NCI-H2081 (cell line): ENCODE measurements at regions not wholly inside any gene's neighbourhood (a gene's known extent, or its start where the extent isn't known, plus 50 kb on each side); places are given as distances from the start of the nearest gene placed in this dataset.

Experiments
- DNase-seq, 2 experiments: peaks; one replicate each; lab custom pipeline; 2025; lab: John Stamatoyannopoulos, UW

DNA sequence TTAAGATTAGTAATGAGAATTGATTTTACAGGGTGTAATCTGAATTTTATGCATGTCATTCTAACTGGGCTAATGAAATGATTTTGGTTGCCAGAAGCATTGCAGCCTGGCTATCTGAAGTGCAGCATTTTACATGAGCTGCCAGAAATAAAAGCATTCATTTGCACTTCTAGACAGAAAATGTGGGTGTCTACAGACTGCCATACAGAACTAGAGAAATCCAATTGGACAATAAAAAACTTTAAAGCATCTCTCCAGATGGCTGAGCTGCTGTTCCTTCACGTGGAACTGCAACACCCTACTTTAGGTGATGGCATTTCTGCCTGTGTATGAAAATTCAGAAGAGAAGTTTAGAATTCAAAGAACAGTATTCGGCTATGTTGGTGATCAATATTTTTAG, 450.1 kb upstream of the SLITRK1 start:
- no peak for DNase-seq

DNA sequence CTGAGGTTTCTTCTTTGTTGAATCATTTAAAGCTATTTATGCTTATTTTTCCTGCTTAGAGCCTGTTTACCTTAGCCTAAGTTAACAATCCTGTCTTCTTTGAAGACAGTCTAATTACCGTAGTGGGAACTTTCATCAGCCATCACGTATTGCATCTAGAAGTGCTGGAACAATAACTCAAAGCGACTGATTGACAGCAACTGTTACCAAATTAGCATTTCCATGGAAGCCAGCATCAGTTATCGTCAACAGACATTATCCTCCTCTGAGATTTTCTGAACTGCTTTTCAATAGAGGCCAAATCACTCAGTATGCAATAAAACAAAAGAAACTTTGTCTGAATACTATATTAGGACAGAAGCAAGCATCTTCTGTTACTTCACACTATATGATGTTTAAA, 433.3 kb upstream of the SLITRK1 start:
- DNase-seq = no peak

DNA sequence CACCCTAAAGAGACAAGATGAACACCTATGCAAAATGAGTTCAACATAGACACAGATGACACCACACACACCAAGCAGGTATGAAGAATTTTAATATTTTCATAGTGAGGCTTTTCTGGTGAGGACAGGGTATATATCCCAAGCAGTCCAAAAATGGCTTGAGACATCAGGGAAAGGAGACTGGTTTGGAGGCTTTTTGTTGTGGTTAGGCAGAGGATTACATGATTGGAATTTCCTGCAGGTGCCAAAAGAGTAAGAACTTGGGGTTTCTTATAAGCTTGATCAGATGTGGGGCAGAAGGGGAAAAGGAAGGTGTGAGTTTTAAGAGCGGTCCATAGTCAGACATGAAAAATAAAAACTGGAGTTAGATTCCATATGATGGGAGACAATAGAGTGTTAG, 420.8 kb upstream of the SLITRK1 start:
- no peak for DNase-seq

DNA sequence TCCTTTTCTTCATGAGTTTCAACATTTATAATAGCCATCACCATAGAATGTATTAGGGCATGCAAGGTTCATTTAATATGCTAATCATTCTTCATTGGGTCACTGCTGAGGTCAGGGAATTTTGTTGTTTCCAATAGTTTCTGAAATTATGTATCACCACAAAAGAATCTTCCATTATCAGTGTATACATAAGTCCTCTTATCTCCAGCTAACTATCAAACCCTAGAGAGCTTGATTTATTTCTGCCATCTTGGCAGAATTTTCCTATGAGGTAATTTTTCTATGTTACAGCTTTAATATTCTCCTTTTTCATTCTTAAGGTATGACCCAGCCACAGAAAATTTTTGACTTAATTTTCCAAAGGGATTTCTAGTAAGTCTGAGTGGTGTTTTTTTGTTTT, 415.0 kb upstream of the SLITRK1 start:
- no peak for DNase-seq

DNA sequence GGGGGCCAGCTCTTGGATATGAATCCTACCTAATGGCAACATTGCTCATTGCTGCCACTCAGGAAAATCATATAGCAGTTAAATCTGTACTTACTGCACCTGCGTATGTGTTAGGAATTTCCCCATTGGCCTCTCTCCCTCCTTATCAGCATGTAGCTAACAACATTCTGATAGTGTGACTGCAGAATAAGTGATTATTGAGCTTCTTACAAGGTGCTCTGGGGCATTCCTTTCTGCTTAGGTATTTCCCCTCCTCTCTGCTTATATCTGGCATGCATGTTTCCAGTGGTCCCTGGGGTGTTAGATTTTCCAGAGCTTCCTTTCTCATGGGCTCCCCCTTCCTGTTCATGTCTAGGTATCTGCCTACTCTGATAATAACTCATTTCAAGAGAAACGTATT, 414.1 kb upstream of the SLITRK1 start:
- no peak for DNase-seq

DNA sequence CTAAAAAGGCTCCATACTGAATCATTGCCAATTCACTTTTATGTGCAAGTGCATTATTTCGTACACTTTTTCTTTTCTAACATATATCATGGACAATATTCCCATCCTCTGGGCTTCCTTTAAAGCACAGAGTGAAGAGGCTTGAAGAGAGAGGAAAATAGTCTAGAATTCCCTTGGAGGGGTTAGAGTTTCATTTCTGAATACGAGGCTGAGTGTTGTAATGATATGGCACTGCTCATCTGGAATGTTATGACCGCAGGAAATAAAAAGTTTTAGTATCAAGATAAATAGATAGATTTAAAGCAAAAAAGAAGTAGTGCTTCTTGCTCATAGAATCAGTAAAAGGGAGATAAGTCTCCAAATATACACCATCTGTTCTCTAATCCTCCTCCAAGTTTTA, 412.3 kb upstream of the SLITRK1 start:
- no peak for DNase-seq

DNA sequence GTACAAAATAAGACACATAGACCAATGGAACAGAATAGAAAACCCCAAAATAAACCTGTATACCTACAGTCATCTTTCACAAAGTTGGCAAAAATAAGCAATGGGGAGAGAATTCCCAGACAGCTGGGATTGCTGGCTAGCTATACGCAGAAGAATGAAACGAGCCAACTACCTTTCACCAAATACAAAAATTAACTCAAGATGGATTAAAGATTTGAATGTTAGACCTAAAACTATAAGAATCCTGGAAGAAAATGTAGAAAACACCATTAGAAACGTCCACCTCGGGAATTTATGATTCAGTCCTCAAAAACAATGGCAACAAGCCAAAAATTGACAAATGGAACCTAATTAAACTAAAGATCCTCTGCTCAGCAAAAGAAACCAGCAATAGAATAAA, 408.1 kb upstream of the SLITRK1 start:
- no peak for DNase-seq

DNA sequence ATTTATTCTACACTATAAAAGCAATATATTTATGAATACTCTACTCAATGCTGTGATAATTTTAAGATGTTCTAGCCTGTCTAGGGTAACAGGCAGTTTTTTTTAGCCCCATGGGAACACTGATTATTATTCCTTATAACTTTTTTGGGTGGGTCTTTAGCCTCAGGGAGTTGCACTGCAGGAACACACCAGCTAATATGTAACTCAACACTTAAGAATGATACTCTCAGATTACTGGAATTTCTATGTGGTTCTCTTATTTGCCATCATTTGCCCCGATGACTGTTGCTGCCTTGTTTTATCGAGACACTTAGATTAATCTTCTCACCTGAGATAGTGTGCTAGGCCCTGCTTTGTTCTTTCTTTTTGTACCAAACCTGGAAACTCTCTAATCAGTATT, 396.9 kb upstream of the SLITRK1 start:
- no peak for DNase-seq

DNA sequence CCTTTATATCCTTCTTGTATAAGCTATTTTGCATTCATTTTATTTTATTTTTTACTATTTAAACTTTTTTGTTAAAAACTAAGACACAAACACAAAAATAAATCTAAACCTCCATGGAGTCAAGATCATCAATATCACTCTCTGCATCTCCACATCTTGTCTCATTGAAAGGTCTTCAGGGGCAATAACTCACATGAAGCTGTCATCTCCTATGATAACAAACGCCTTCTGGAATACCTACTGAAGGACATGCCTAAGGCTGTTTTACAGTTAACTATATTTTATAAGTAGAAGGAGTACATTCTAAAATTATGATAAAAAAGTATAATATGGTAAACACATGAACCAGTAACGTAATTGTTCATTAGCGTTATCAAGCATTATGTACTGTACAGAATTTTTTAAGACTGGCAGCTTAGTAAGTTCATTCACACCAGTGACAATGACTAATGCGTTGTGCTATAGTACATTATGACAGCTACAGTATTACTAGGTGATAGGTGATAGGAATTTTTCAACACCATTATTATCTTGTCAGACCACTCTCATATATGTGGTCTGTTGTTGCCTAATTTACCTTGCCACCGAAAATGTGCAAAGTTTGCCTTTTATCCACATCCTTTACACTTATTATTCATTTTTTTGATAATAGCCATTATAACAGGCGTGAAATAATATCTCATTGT, 390.7 kb upstream of the SLITRK1 start:
- no peak for DNase-seq

DNA sequence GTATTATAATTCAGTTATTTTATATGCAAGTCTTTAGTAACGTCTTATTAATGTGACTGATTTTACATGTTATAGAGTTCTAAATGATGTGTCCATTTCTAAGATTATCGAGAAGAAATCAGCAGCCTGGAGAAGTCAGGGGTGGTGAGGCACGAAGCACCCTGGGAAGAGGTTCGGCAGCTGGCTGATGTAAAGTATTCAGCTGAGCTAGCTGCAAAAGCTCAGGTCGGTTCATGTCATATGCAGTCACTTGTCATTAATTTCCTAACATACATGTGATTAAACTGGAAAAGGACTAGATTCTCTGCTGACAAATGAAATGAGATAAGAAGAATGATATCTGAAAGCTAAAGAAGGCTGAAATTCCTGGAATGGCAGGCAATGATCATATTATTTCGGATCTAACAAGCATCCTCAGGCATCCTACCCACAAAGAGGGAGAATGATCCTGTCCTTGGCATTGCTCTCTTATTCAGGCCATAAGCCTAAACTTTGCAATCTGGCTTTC, 383.0 kb upstream of the SLITRK1 start:
- no peak for DNase-seq

DNA sequence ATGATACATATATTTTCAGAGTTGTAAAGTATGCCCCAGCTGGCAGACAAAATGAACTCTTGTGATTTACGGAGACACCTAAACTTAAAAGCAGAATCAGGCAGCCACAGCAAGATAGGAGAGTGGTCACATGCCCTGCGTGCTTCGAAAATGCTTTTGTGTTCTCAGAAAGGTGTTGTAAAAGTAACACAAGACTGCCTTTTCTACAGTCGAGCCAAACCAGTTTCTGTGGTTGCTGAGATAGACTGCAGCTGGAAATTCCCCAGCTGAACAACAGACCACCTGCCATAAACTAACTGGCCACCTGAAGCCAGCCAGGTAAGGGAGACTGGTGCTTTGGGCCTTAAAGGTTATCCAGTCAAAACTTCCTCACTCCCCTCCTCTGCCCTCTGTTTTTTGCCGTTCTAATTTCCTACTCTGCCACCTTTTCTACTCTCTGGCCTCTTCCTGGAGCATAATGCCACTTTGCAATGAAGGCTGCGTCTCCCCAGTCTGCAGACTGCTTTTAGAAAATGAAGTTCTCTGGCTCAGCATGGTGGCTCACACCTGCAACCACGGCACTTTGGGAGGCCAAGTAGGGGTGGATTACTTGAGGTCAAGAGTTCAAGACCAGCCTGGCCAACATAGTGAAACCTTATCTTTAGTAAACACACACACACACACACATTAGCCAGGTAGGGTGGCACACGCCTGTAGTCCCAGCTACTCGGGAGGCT, 381.2 kb upstream of the SLITRK1 start:
- no peak for DNase-seq

DNA sequence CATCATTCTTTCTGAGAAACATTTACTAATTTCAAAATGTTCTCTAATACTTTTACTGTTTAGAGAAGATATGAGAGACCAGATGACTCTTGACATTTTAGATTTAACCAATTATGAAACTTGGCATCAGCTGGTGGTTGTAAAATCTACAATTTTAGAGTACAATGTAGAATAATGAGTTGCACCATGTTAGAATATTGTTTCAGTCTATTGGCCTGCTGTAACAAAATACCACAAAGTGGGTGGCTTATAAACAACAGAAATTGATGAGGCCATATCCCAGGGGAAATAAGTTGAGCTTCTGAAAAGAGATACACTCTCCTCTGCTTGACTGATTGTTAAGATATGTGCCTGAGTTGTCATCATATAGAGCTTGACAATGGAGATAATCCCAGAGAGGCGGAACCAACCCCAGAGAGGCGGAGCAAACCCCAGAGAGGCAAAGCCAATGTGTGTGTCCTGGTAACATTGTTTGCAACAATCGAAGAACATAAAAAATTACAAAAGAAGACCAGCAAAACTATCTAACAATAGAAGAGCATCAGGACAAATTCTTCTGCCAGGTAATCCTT, 373.0 kb upstream of the SLITRK1 start:
- no peak for DNase-seq

DNA sequence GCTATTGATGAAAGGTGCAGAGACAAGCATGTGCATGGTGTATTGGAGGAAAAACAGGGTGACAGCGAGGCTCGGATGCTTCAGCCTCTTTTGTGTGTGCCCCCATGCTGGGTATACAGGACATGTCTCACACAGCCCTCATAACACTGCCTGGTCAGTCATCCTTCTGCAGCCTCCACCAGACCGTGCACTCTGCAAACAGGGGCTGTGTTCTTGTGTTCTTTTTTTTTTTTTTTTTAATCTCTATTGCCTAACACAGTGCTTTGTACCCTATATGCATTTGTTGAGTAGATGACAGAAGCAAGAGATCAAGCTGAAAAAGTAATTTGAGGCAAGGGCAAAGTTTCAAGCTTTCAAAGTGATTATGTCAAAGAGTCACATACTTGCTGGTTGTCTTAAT, 367.2 kb upstream of the SLITRK1 start:
- no peak for DNase-seq

DNA sequence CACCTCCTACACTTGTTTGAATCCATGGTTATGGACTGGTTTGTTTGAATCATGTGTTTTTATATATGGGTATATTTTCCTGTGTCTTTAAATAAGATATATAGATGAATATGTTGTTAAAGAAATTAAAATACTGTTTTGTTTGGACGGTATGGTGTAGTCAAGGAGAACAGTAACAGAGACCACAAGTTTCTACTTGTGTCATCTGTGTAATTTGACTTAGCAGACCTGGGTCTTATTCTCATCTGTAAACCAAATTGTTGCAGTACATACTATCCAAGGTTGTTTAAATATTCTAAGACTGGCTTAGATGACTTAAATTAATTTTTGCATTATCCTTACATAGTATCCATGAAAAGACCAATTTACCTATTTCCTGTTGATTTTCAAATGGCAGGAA, 361.1 kb upstream of the SLITRK1 start:
- no peak for DNase-seq

DNA sequence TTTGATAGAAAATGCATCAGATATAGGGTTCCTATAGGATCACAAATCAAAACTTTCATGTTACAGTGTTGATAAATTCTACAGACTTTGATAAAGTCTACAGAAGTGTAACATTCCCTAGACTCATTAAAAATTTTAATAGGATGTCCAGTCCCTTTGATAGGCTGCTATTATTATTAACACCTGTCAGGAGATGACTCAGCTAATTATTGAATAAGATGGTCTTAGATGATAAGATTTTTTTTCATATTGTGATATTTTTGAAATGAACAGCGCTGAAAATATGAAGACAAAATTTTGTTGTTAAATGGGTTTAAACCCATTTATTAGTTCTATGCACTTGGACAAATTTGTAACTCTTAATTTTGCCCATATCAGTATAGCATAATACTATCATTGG, 356.8 kb upstream of the SLITRK1 start:
- DNase-seq = no peak

DNA sequence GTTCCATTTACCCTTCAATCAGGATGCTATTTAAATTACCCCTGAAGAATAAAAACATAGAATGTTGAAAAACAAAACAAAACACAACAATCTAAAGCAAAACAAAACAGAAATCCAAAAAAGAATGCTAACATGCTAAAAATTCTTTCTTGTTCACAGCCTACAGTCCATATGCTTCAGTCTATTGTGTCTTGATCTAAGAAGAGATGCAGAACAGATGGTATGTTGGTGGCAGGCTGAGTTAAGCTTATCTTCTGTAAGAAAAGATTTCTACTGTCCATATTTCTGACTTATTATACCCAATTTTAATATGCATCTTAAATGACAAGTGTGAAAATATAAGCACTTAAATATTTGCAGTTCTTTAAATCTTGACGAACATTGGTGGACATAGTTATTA, 356.1 kb upstream of the SLITRK1 start:
- no peak for DNase-seq

DNA sequence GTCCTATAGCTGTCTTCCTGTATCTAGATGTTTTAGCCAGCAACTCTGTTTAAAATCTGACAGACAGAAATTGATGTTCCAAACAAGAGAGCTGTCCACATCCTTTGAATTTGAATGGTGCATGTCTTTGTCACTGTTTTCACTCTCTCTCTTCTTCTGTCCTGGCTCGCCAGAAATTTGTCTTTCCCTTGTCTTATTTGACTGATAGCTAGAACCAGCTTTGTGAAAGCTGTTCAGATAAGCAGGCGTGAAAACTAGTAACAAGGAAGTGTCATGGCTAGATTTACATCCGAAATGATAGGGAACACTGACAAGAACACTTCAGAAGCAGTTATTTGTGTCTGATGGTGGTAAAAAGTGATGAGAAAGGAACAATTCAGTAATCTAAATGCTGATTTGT, 354.9 kb upstream of the SLITRK1 start:
- DNase-seq = no peak

DNA sequence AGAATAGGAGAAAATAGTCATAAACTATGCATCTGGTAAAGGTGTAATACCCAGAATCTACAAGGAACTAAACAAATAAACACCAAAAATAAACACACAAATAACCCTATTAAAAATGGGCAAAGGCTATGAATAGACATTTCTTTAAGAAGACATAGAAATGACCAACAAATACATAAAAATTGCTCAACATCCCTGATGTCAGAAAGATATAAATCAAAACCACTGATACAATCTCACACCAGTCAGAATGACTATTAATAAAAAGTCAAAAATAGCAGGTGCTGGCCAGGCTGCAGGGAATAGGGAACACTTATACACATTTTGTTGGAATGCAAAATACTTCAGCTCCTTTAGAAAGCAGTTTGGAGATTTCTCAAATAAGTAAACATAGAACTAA, 352.1 kb upstream of the SLITRK1 start:
- no peak for DNase-seq

DNA sequence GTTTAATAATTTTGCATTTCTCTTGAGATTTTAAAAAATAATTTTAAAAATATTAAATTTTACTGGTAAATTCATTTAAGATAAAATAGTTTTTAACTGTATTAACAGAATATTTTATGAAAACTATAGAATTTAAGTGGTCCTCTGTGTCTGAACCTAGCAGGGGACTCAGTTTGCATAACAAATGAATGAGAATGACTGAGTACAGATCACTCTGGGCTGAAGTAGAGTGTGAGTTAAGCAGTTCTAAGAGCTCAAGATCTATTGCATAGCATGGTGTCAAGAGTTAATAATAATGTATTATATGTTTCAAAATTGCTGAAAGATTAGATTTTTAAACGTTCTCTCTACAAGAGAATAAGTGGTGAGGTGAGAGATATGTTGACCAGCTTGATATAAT, 348.3 kb upstream of the SLITRK1 start:
- no peak for DNase-seq

DNA sequence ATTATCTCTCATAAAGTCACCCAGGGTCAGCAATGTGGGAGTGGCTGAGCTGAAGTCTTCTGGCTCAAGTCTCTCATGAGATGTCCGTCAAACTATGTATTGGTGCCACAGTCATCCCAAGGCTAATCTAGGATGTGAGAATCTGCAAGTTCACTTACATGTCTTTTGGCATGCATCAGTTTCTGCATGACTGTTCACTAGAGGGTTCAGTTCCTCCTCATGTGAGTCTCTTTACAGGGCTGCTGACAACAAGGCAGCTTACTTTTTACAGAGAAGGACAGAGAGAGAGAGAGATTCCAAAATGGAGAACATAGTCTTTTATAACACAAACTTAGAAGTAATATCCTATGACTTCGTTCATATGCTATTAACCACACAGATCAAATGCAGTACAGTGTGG, 328.8 kb upstream of the SLITRK1 start:
- no peak for DNase-seq

DNA sequence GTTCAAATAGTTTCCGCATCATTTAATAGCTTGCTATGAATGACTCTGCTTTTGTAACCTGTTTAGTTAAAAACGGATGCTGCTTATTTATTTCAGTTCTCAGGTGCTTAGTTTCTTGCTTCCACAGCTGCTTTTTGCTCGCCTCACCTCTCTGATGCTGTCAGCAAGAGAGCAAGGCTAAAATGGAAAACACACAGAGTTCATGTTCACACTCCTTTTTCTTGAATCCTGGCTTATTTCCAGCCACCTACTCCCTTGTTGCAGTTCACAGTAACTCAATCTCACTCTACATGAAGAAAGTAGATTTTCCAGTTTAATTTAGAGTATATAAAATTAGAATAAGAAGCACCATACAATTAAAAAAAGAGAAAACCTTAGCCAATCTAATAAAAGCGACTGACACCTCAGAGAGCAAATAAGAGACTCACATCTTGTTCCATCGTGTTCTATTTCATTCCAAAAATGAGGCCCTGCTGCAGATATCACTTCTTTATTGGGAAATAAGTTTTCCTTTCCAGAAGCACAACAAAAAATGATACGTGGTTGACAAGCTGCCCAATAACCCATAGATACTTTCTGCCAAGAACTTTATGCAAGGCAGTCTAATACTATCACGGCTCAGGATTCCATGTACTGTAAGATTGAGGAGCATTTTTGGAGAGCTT, 326.1 kb upstream of the SLITRK1 start:
- peak in 1 of 2 experiments; percentile 29 for DNase-seq

DNA sequence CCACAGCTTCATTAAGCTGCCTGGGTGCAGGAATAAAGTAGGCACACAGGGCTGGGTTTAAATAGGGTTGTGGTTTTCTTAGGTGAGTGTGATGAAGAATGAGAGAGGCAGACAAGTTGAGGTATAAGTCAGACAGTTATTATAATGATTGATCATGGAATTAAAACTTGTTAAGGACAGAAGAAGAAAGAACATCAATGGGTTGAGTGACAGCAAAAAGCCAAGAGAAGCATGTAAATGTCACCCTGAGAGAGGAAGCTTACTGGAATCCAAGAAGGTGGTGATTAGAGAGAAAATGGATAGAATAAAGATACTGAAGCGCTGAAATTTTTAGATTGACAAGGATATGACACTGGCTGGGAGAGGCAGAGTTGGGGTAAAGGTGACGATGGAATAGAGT, 325.2 kb upstream of the SLITRK1 start:
- no peak for DNase-seq

DNA sequence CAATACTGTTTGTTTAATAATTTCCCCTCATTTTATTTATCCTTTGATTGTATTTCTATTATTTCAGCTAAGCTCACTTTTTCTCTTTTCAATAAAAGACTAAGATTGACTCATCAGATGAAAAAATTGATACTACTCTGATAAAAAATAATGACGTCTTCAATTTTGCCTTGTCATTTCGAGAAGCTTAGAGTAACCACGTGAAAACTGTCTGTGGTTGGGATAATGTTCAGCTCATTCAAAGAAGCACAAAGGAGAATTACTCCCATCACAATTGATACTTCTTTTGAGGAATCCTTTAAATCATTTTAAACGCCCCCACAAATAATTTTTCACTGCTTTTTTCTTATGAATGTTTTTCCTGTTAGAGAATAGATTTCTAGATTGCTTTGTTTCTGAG, 318.7 kb upstream of the SLITRK1 start:
- DNase-seq = no peak
